C1 segment of cervical spinal cord (tissue), 14 donors: ENCODE measurements at regions not wholly inside any gene's neighbourhood (a gene's known extent, or its start where the extent isn't known, plus 50 kb on each side); places are given as distances from the start of the nearest gene placed in this dataset.
"Not testable (repeated sequence)": the region's sequence is repeated elsewhere in the genome, so short reads cannot be mapped to it uniquely, and the experiment has no call there.

Experiments
- DNase-seq, 14 donors: peaks; one replicate each; lab custom pipeline; 2025; lab: John Stamatoyannopoulos, UW

DNA sequence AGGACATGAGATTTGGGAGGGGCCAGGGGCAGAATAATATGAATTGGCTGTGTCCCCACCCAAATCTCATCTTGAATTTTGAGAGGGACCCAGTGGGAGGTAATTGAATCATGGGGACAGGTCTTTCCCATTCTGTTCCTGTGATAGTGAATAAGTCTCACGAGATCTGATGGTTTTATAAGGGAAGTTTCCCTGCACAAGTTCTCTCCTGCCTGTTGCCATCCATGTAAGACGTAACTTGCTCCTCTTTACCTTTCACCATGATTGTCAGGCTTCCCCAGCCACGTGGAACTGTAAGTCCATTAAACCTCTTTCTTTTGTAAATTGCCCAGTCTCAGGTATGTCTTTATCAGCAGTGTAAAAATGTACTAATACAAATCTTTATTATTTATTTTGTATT is 452.8 kb upstream of the MGAT4C start:
- DNase-seq = not testable (repeated sequence)

DNA sequence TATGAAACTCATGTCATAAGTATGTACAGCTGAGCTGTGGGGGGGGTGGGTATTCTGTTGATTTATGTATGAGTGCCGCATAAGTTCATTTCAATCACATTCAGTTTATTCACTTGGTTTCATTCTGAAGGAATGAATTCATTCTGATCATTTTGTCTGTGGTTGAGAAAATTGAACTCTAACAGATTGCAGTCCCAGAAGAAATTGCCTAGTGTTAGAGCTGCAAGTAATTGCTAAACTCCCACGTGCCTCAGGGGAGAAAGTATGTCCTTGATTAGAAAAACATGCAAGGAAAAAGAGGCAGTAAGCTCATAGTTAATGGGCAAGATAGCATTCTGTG is 442.4 kb upstream of the MGAT4C start:
- DNase-seq = no peak

DNA sequence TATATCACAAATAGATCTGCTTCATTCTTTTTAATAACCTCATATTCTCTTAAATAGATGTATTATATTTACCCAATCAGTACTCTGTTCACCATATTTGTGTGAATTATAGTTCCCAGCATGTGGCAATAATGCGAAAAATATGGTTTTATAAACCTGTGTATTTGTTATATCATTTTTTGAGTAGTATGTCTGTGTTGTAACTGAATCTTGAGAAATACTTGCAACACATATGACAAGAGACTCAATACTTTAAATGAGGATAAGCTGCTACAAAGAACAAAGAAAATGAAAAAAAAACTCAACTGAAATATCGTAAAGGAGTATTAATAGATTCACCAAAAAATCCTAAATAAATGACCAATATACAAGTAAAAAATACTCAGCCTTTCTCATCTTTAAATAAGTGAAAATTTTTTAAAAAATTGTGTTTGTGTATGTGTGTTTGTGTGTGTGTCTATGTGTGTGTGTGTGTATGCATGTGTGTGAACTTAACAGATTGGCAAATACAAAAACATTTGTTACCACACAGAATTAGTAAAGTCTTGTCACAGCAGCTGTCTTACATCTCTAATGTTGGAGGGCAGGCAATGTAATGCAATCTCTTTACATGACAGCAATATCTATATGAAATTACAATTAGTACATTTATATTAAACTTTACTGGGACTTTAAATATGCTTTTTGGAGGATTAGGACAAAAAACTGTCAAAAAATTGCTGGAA is 441.9 kb upstream of the MGAT4C start:
- DNase-seq = no peak

DNA sequence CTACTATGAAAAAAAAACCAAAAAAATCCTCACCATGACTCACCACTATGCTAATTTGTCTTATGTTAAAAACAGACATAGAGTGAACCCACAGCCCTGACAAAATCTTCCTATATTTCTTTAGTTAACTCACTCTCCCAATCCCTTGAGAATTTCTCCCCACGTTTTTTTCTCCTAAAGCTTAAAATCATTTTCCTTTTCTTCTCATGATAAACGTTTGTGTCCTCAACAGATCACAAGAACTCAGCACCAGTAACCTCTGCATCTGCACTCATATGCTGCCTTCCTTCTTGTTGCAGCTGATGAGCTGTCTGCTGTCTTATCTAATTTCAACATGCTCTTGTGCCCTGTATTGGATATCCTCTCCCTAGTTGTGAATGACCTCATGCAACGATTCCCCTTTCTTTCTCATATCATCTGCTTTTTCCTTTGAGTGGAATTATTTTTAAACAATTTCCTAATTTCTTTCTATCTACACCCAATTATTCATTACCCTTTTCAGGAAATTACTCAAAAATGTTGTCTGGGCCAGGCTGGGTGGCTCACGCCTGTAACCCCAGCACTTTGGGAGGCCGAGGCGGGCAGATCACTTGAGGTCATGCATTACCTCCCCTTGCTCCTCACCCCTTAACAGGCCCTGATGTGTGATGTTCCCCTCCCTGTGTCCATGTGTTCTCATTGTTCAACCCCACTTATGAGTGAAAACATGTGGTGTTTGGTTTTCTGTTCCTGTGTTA is 427.5 kb upstream of the MGAT4C start:
- no peak for DNase-seq

DNA sequence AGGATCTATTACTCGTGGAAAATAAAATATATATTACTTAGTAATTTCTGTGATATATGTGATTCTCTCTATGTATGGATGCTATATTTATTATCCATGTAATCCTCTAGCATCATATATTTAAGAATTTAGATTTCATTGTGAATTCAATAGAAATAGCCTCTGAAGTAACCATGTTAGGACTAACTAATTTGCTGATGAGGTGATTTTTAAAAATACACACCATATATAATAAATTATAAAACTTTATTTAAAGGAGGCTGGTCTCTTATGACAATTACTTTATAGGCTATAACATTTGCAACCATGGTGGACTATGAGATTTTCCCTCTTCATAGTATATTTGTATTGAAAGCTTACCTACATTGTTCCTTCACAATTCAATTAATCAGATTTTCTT is 424.9 kb upstream of the MGAT4C start:
- no peak for DNase-seq

DNA sequence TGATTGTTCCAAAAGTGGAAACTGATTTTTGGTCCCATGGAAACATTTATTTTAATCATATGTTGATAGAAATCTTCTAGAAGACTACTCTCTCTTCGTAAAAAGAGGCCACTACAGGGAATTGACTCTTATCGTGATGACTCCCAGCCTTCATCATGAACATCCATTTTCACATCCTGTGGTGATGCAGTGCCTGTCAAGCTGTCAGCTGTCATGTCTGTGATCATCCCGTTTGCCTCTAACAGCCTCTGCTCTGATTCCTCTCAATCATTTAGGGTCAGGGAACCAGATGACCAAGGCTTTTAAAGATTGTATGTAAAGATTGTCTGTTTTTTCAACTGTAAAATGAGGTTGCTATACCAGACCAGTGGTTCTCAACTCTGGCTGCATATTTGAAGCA is 419.0 kb upstream of the MGAT4C start:
- no peak for DNase-seq

DNA sequence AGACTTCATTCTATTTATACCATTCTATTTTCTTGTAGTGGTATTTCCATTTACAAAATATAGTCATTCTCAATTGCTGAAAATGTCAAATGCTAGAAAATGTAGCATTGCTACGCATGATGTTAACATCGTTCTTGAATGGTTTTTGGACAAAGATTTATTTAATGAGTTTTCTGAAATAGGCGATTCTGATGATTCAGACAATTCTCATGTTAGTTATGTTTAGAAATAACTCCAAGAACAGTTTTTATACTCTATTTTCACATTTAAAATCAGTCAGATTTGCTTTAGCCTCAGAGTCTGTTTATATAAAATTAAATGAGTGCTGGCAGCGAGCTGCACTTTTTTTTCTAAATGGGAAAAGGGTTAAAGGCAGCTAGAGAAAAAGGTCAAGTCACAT is 414.8 kb upstream of the MGAT4C start:
- DNase-seq = no peak

DNA sequence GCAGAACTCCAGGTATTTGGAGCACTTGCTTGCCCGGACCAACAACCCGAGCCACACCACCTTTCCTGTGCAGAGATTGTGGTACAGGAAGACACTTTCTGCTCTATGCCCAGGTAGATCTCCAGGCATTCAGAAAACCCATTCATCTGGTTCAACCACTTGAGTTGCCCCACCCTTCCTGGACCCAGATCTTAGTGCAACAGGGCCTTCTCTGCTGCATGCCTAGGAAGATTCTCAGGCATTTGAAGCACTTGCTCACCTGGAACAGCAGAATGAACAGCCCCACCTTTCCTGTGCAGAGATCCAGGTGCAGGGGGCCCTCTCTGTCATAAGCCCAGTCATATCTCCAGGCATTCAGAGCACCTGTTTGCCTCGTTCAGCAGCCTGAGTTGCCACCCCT is 412.8 kb upstream of the MGAT4C start:
- DNase-seq = no peak

DNA sequence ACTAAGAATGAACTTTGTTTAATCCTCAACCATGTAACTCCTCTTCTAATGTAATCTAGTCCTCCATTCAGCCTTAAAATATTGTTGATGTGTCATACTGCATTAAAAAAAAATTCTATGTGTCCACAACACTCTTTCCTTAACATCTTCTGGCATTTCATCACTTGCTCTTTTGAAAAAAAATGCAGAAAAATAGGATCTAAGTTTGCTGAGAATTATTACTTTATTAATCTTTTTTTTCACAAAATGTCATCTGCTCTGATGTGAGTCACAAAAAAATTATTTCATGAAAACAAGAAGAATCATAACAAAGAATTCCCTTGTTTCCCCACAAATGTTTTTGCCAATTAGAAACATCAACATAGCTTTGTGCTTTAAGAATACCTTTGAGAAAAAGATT is 410.1 kb upstream of the MGAT4C start:
- DNase-seq = no peak

DNA sequence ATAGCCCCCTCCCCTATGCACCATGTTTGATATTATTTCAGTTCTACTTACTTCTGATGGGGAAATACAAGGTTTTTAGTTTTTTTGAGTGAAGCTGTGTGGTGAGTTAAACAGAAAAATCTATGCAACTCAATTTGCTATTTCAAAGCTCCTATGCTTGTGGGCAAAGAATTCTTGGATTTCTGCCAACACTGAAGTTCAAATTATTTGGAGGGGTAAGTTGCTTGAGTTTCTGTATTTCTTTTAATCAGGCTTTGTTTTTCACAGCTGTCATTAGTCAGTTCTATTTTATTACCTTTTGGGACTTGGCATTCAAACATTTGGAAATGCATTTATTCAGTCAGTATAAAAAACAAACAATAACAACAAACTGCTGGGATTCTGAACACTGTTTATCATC is 407.5 kb upstream of the MGAT4C start:
- no peak for DNase-seq

DNA sequence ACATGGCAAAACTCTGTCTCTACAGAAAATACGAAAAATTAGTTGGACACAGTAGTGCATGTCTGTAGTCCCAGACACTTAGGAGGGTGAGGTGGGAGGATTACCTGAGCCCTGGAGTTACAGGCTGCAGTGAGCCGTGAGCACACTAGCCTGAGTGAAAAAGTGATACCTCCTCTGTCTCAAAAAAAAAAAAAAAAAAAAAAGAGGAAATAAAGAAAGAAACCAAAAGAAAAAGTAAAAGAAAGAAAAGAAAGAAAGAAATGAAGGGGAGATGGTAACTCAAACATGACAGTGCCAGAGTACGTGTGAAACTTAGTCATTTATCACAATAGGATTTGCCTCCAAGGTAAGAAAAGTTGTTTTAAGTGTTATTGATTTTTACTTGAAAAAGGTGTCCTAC is 407.0 kb upstream of the MGAT4C start:
- DNase-seq = no peak

DNA sequence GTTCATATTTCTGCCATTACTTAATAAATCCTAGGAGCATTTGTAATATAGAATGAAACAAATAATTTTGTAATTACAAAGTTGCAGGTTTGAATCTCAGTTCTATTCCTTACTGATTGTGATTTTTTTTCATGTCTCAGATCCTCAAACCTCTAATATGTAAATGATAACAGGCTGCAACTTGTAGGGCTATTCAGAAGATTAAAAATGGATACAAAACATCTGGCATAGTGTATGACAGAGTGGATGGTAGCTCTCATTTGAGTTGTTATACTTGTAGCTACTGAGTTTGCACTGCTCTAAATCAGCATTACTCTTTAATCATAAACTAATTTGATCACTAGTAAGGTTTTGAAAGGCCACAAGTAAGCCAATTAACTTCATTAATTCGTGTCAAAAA is 406.3 kb upstream of the MGAT4C start:
- no peak for DNase-seq

DNA sequence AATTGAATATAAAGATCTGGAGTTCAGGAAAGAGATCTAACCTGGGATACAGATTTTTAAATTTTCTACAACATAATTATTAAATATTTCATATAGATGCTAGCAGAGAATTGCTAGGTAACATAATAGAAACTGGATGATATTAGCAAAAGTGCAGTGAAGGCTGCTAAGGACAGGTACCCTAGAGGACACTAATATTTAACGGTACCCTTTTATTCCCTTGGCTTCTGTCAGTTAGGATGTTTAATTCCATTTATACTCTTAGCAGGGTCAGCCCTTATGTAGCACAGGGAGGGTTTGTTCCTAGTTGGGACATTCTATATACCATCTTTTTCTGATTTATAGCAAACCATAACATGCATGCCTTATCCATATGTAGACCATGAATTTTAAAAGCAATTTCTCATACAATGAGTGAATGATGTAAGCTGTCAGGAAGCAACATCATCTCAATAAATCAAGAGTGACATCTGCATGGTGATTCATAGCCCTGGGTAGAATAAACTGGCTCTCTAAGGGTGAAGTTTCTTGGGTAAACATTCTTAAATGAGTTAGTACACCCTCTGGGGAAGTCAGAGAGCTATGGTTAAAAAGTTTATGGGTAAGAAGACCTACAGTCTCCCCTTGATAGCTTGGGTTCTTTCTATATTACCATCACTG is 404.4 kb upstream of the MGAT4C start:
- DNase-seq = no peak

DNA sequence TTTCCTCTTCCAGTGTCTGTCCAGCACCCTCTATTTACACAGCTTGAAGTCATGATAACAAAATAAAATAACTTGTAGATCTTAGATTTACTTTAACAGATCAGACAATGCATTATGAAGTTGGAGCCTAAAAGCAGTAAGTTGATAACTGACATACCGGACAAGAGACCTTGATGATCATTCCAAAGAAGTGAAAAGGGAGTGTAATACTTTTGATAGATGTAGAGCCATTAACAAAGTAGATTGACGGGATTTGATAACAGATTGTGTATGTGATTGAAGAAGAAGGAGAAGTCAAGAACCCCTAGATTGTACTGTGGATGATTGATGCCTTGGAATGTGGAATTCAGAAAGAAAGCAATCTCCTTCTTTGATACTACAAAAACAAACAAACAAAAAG is 403.8 kb upstream of the MGAT4C start:
- DNase-seq = no peak

DNA sequence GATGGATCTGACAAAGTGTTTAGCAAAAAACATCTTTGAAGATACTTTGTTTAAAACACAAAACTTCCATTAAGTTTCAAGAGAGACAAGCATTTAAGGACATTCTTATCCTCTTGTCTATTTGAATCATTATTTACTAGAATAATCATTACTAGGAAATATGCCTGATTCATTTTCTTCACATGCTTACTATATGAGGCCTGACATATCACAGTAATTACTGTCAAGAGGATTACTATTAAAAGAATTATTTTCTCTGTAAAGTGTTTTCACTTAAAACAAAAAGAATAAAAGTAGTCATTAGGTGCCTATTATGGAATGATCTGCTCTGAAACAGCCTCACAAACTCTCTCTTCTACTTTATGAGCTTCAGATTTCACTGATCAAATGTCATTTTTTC is 402.1 kb upstream of the MGAT4C start:
- DNase-seq = no peak

DNA sequence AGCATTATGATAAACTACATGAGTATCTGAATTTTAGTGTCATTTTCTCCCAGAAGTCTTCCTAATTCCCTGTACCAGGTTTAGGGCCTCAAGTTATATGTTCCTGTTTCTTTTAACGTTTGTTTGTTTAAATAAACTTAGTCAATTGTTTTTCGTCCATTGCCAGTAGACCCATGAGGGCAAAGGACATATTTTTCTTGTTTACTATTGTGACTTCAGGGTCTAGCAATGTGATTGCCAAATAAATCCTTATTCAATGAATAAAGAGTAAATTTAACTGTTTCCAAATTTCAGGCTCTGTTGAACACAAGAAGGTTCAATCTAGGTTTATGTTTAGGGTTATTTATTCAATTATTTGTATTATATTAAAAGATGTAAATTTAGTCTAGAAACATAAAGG is 391.6 kb upstream of the MGAT4C start:
- no peak for DNase-seq

DNA sequence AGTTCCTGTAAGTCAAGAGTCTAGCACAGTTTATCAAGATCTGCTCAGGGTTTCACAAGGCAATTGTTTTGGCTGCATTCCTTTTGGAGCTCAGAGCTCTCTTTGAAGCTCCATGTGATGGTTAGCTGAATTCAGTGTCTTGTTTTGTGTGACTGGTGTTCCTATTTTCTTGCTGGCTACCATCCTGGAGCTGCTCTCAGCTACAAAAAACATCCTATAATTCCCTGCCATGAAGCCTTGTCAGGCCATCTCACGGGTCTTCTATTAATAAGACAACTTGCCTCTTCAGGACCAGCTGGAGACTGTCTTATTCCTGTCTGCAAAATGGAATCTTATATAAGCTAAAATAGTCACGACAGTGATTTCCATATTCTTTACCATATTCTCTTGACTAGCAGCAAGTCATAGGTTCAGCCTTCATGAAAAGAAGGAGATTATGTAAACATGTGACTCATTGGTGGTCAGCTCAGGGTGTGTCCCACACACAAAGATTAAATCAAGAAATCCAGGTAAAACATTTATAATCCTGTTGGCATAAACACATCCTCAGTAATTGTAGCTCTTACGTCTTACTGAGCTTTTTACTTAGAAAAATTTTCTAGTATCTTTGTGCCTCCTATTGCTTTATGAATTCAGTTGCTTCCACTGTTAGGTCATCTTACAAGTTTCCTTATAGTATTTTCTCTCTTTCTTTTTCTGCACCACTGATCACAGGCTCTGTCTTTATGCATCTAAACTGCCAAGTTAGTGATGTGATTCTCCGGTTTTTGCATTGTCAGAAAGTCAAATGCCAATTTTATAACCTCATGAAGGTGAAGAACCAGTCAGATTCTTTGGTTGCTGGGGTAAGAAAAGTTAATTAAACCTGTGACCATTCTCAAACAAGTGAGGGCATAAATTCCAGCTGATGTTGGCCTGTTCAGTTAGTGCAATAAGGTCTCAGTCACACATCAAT is 378.5 kb upstream of the MGAT4C start:
- DNase-seq = no peak

DNA sequence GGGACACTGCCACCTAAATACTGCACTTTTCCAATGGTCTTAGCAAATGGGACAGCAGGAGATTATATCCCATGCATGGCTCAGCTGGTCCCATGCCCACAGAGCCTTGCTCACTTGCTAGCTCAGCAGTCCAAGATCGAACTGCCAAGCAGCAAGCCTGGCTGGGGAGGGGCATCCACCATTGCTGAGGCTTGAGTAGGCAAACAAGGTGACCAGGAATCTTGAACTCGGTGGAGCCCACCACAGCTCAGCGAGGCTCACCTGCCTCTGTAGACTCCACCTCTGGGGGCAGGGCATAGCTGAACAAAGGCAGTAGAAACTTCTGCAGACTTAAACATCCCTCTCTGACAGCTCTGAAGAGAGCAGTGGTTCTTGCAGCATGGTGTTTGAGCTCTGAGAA is 370.8 kb upstream of the MGAT4C start:
- DNase-seq = no peak

DNA sequence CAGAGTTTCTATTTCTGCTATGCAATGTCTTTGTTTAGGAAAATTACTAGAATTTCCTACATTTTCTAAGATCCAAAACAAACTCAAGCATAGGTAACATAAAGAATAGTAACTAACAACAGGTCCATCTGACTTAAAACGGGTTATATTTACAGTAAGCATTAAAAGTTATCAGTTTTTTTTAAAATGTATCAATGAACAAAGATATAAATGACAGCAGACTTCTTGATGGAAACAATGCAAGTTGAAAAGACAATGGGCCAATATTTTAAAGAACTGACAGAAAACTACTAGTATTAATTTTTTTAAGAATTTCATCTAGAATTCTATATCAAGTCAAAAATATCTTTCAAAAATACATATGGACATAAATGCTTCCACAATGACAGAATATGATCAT is 367.1 kb upstream of the MGAT4C start:
- no peak for DNase-seq

DNA sequence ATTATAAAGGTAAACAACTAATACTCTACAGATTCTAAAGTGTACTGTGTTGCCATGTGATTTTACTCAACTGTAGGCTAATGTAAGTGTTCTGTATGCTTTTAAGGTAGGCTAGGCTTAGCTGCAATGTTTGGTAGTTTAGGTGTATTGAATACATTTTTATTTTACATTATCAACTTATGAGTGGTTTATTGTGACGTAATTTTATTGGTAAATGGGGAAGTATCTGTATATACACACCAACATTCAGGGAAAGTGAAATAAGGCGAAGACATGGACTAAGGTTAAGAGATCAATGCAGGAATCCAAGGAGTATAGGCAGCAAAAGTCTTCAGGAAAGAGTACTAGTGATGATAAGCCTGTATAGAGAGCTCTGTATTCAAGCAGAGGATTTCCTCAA is 365.8 kb upstream of the MGAT4C start:
- DNase-seq = no peak

DNA sequence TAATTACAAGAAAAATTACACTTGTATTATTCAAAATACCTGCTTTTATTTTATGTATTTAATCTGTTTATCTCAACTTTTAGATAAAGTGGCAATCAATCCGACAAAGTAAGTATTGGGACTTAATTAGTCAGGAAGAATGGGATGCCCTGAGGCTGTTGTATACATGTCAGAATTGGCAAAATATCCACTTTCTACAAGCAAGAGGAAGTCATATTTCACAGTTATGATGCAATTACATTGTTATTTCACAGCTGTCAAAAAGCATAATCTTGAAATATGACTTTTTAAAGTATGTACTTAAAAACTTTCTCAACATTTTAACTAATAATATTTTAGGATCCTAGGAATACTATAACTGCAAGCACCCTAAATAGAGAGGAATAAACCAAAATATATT is 357.1 kb upstream of the MGAT4C start:
- no peak for DNase-seq

DNA sequence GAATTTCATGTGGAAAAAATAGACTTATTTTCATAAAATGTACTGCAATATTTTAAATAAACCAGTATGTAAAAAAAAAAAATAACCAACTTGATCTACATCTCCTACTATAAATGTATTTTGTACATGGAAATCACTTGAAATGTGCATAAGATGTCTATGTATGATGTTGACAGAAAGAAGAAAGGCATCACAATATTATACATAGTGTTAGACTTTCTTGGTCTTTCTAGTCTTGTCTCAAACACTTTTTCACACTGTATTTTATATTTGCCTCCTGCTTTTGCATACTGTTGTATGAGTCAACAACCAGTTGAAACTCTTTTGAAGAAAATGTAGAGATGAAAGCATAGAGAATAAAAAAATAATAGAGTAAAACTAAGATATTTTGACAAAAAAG is 352.4 kb upstream of the MGAT4C start:
- DNase-seq = no peak
